Ectodermal cell (in vitro differentiated cells): ENCODE measurements at regions not wholly inside any gene's neighbourhood (a gene's known extent, or its start where the extent isn't known, plus 50 kb on each side); places are given as distances from the start of the nearest gene placed in this dataset.
"Not testable (repeated sequence)": the region's sequence is repeated elsewhere in the genome, so short reads cannot be mapped to it uniquely, and the experiment has no call there.

Experiments used
- H3K27ac ChIP-seq: 2 replicates; pipeline ENCODE4 v1.7.0; 2013; ENCODE audit warnings: mild to moderate bottlenecking, low read depth, low read length; ENCODE audit not compliant: insufficient read depth, poor library complexity, severe bottlenecking
- H3K27me3 ChIP-seq: 2 replicates; pipeline ENCODE4 v1.7.0; 2013; ENCODE audit warnings: mild to moderate bottlenecking, low read length; ENCODE audit not compliant: insufficient read depth, control insufficient read depth, poor library complexity, severe bottlenecking
- H3K36me3 ChIP-seq: one replicate; pipeline ENCODE4 v1.7.0; 2013; ENCODE audit warnings: low read length; ENCODE audit not compliant: control insufficient read depth, insufficient read depth
- H3K4me1 ChIP-seq: one replicate; pipeline ENCODE4 v1.7.0; 2013; ENCODE audit warnings: low read length; ENCODE audit not compliant: control insufficient read depth, insufficient read depth
- H3K4me3 ChIP-seq: 2 replicates; pipeline ENCODE4 v1.7.0; 2013; ENCODE audit warnings: low read depth, low read length, control low read depth; ENCODE audit not compliant: insufficient read depth
- H3K9me3 ChIP-seq: 2 replicates; pipeline ENCODE4 v1.7.0; 2013; ENCODE audit warnings: mild to moderate bottlenecking, low read length, moderate library complexity; ENCODE audit not compliant: control insufficient read depth
- WGBS, 2 experiments: methylation state at CpG; one replicate each; pipeline ENCODE4 v1.1.7; 2013; ENCODE audit warnings: missing lambda C conversion rate in 2 of 2; 5-methylcytosine and 5-hydroxymethylcytosine counted together

DNA sequence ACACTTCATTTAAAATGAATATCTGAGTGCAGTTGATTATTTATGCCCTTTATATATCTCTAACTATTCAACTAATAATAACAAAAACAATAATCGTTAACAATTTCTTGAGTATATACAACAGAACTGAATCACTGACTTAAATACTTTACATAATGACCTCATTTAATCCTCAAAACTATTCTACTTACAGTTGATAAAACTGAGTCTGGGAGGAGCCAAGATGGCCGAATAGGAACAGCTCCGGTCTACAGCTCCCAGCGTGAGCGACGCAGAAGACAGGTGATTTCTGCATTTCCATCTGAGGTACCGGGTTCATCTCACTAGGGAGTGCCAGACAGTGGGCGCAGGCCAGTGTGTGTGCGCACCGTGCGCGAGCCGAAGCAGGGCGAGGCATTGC, 163.6 kb downstream of the LRRN1 start:
- H3K36me3 ChIP-seq, H3K27me3 ChIP-seq, H3K4me1 ChIP-seq, H3K4me3 ChIP-seq, H3K27ac ChIP-seq, H3K9me3 ChIP-seq: not testable (repeated sequence)
- WGBS, 2 experiments = 75 to 93% methylated on average over 1 to 6 of the region's 14 CpGs

DNA sequence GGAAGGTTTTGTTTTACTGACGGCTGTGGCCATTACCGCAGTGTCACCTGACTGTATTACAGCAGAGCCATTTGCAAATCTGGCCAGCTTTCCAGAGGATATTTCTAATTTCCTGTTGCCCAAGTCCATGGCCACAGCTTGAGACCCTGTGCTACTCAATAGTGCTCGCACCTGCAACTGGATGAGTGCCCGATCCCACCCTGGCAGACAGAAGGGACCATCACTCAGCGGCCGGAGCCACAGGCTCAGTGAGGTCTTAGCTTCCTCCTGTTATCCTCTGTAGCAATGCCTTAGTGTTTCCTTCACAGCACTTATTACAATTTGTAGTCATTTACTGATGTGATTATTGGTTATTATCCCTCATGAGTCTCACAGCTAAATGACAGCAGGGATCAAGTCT, 184.8 kb downstream of the LRRN1 start:
- Histone ChIP-seq H3K36me3 (no peaks in the 10 kb centered on the region), H3K9me3 (no peaks in the 10 kb centered on the region), H3K27ac (no peak overlapping the region), H3K4me1 (no peaks in the 10 kb centered on the region), H3K27me3 (no peaks in the 10 kb centered on the region), H3K4me3 (no peak overlapping the region)
- WGBS, 2 experiments = 95 to 96% methylated on average over 6 of the region's 6 CpGs

DNA sequence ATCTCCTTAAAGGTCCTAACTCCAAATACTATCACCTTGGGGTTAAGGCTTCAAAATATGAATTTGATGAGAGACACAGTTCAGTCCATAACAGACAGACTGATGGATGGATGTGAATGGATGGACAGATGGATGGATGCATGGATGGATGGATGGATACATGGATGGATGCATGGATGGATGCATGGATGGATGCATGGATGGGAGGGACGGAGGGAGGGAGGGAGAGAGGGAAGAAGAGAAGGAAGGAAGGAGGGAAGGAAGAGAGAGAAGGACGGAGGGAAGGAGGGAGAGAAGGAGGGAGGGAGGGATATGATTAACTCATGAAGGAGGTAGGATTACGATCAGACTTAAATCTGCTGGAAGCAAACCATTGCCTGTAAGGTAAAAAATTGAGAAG, 192.4 kb downstream of the LRRN1 start:
- Histone ChIP-seq H3K27ac (no peak overlapping the region), H3K4me1 (no peaks in the 10 kb centered on the region), H3K36me3 (no peaks in the 10 kb centered on the region), H3K4me3 (no peak overlapping the region), H3K9me3 (no peaks in the 10 kb centered on the region), H3K27me3 (no peaks in the 10 kb centered on the region)
- 90 to 93% methylated on average over 3 of the region's 3 CpGs for WGBS, 2 experiments

DNA sequence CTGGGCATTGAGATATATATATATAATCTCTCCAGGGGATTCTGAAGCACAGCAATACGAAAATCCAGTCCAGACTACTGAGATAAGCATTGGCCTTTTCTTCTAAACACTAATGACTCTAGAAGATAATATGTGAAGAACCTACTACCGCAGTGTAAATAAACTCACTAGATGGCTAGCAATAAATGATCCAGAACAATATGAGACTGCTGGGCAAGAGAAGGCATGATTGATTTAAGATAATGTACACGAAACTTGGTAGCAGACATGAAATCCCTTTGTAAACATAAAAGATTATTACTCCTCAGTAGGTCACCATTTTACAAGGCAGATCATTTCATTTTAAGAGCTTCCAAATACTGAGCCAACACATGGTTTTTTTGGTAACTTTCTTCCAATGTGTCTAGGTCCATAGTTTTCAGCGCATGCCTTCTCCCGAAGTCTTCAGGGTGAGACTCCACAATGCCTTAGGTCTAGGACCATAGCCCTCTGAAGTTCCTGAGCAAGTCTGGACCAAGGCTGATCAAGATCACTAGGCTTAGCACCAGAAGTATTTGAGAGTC, 193.2 kb downstream of the LRRN1 start:
- WGBS, 2 experiments = 92 to 93% methylated on average over 5 of the region's 5 CpGs
- Histone ChIP-seq H3K27ac (no peak overlapping the region), H3K9me3 (no peaks in the 10 kb centered on the region), H3K27me3 (no peaks in the 10 kb centered on the region), H3K4me1 (no peaks in the 10 kb centered on the region), H3K36me3 (no peaks in the 10 kb centered on the region), H3K4me3 (no peak overlapping the region)

DNA sequence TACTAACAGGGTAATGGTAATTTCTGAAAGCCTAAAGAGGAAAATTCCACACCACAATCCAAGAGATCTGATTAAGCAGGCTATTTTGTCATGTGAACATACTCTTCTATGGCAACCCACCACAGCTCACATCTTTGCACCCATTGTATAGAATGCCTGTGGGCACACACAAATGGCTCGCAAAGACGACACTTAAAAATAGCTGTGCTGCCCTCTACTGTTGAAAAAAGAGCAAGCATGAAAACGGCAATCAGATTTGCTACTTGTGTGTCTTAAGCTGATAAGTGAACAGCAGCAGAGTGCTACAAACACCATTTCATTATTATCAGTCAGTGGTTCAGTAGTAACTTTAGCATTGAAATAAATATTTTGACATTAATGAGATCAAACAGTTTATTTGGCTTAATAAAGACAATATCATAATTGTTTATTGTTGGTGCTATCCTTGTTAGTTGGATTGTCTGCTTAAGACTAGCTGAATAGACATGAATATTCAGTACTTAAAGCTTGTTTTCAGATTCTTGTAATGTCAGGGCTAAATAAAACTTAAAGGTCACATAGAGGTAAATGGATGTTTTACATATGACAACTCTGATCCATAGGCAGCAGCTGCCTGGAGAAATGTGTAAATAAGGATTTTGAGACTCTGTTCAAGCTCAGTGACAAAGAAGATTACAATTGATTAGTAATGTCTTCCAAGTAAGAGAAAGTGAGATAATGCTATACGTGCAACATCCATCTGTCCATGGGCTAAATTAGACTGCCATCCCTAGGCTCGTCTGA, 199.1 kb downstream of the LRRN1 start:
- Histone ChIP-seq H3K4me1 (no peaks in the 10 kb centered on the region), H3K9me3 (no peaks in the 10 kb centered on the region), H3K4me3 (no peak overlapping the region), H3K36me3 (no peaks in the 10 kb centered on the region), H3K27me3 (no peaks in the 10 kb centered on the region), H3K27ac (no peak overlapping the region)
- 41 to 48% methylated on average over 5 of the region's 5 CpGs for WGBS, 2 experiments

DNA sequence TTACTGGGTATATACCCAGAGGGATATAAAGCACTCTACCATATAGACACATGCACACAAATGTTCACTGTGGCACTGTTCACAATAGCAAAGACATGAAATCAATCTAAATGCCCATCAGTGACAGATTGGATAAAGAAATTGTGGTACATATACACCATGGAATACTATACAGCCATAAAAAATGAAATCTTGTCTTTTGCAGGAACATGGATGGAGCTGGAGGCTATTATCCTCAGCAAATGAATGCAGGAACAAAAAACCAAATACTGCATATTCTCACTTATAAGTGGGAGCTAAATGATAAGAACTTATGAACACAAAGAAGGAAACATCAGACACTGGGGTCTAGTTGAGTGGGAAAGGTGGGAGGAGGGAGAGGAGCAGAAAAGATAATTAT, 200.1 kb downstream of the LRRN1 start:
- not testable (repeated sequence) for H3K4me1 ChIP-seq, H3K27ac ChIP-seq, H3K36me3 ChIP-seq, H3K27me3 ChIP-seq, H3K4me3 ChIP-seq, H3K9me3 ChIP-seq

DNA sequence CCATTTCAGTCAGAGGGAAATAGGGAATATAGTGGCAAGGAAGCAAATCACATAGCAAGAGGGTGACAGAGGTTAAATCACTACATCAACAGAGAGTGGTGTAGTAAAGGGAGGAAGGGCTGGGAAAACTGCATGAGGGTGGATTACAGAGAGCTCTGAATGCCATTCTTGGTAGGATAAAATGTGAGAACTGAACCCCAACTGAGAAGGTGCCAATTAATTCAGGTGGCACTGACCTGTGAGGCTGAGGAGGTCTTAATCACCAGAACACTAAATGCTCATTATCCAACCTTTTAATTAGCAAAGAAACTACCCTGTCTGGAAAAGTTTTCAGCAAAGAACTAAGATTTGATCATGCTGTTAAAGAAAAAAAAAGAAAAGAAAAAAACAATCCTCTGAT, 202.7 kb downstream of the LRRN1 start:
- no peaks in the 10 kb centered on the region for H3K36me3 ChIP-seq
- no peaks in the 10 kb centered on the region for H3K27me3 ChIP-seq
- no peak overlapping the region for H3K4me3 ChIP-seq
- no peaks in the 10 kb centered on the region for H3K9me3 ChIP-seq
- H3K4me1 ChIP-seq = no peaks in the 10 kb centered on the region
- no peak overlapping the region for H3K27ac ChIP-seq

DNA sequence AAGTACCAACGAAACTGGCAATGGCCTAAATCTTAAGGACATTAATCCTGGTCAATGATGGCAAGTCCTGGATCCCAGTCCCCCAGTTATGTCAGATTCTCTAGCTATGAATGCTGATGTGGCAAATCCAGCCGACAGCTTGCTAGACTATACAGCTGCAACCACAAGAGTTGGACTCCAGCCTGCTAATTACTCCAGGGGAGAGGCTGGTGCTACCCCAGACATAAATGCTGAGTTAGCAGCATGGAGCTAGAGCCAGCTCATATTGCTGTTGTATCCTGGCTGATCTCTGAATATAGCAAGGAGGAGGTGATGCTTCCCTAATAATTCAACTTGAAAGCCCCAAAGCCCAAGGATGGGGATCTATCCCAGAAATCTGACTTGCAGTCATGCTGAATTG, 207.1 kb downstream of the LRRN1 start:
- no peaks in the 10 kb centered on the region for H3K36me3 ChIP-seq
- no peak overlapping the region for H3K27ac ChIP-seq
- H3K27me3 ChIP-seq = no peaks in the 10 kb centered on the region
- no peaks in the 10 kb centered on the region for H3K4me1 ChIP-seq
- no peaks in the 10 kb centered on the region for H3K9me3 ChIP-seq
- 89 to 96% methylated on average over 2 of the region's 2 CpGs for WGBS, 2 experiments
- H3K4me3 ChIP-seq = no peak overlapping the region

DNA sequence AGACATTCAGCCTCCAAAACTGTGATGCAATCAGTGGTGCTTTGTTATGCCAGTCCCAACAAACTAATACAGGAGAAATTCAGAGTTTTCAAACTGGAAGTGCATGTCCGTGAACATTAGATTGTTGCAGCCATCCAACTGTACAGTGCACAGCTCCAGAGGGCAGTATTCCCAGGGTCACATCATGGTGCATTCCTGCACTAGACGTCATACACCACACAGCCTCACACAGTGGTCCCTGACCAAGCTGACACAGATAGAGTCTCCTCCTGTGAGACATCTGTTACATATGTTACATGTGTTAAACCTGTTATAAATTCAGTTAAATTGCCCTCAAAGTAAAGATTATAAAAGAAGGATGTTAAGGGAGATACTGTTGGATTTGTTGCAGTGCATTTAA, 209.0 kb downstream of the LRRN1 start:
- 94 to 96% methylated on average over 2 of the region's 2 CpGs for WGBS, 2 experiments
- no peaks in the 10 kb centered on the region for H3K36me3 ChIP-seq

DNA sequence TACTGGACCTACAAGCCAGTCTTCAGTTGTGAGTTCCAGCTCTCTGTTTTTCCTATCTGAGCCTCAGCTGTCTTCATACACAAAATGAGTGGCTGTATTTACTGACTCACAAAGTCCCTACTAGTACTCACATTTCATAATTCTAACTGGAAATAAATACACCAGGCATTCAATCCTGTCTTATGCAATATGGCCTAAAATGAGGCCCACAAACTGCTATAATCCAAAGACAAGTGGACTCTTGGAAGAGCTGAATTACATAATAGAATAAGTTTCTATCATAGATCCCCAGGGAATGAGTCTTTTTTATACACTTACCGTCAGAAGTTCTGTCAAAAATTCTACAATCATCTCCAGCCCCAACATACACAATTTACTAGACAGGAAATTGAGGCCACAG, 211.9 kb downstream of the LRRN1 start:
- Histone ChIP-seq H3K36me3 (no peaks in the 10 kb centered on the region), H3K4me3 (no peak overlapping the region), H3K4me1 (no peaks in the 10 kb centered on the region), H3K27me3 (no peaks in the 10 kb centered on the region), H3K27ac (no peak overlapping the region), H3K9me3 (no peaks in the 10 kb centered on the region)
- WGBS, 2 experiments = 93 to 100% methylated on average over 1 of the region's 1 CpG

More for the DNA sequence above, 209.0 kb downstream of the LRRN1 start:
- no peak overlapping the region for H3K4me3 ChIP-seq
- H3K4me1 ChIP-seq = no peaks in the 10 kb centered on the region
- H3K27me3 ChIP-seq = no peaks in the 10 kb centered on the region
- H3K27ac ChIP-seq = no peak overlapping the region
- no peaks in the 10 kb centered on the region for H3K9me3 ChIP-seq
